ENCODE measurements at regions not wholly inside any gene's neighbourhood (a gene's known extent, or its start where the extent isn't known, plus 50 kb on each side); places are given as distances from the start of the nearest gene placed in this dataset.

DNA sequence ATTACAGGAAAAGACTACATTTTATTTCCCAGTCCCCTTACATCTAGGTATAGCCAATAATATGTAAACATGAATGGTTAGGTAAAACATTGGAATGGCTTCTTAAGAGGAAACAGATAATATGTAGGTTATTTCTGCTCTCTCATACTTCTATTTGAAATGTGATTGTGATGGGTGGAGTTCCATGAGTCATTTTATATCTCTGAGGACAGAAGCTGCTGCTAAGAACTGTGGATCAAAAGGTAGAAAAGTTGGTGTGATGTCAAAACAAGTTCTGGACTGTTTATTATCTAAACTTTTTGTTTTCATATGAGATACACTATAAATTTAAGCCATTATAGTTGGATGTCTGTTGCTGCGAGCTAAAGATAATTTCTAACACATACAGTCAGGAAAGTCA lies 799.4 kb upstream of the TENM4 start:
- TF ChIP-seq, protein P1, sequence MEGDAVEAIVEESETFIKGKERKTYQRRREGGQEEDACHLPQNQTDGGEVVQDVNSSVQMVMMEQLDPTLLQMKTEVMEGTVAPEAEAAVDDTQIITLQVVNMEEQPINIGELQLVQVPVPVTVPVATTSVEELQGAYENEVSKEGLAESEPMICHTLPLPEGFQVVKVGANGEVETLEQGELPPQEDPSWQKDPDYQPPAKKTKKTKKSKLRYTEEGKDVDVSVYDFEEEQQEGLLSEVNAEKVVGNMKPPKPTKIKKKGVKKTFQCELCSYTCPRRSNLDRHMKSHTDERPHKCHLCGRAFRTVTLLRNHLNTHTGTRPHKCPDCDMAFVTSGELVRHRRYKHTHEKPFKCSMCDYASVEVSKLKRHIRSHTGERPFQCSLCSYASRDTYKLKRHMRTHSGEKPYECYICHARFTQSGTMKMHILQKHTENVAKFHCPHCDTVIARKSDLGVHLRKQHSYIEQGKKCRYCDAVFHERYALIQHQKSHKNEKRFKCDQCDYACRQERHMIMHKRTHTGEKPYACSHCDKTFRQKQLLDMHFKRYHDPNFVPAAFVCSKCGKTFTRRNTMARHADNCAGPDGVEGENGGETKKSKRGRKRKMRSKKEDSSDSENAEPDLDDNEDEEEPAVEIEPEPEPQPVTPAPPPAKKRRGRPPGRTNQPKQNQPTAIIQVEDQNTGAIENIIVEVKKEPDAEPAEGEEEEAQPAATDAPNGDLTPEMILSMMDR (IDR thresholded peaks at IDR 0.05; ENCODE audit: low read depth, low read length), result no peak
- no peak overlapping the region for H3K4me3 ChIP-seq (ENCODE audit: low read depth, low read length)
- DNase-seq (ENCODE audit: low read depth, low spot score), result no peak
- in situ Hi-C loops (cut with HindIII; ENCODE audit: low sequenced_read_pairs), result no loop called here

DNA sequence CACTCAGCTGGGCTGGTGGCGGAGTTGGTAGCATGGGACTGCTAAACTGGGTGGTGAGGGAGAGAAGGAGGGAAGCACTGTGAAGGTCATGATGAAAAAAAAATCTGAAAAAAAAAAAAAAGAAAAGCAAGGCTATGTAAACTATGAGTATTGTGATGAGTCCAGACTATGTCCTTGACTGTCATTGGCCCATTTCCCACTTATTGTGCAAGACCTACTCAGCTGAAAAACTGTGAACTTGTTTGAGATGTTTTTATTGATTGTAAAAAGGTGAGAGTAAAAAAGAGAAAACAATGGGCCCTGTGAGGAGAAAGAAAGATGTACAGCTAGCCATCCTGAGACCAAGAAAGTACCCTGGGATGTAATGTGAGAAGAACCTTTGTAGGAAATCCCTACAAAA lies 798.4 kb upstream of the TENM4 start:
- H3K4me3 ChIP-seq (ENCODE audit: low read depth, low read length), result no peak overlapping the region
- no peak for DNase-seq (ENCODE audit: low read depth, low spot score)
- in situ Hi-C loops (cut with HindIII; ENCODE audit: low sequenced_read_pairs), result no loop called here
- TF ChIP-seq, protein P1 (IDR thresholded peaks at IDR 0.05; ENCODE audit: low read depth, low read length), result no peak

DNA sequence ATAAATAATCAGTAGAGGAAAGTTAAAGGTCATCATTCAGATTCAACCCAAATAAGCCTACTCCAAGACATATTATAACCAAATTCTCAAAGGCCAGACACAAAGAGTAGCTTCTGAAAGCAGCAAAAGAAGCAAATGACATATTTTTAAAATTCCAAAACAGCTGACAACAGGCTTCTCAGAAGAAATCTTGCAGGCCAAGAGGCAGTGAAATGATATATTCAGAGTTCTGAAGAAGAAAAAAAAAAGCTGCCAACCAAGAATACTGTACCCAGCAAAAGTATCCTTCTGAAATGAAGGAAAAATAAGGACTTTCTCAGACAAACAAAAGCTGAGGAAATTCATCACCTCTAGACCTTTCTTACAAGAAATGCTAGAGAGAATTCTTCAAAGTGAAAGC lies 787.1 kb upstream of the TENM4 start:
- in situ Hi-C loops (cut with HindIII; ENCODE audit: low sequenced_read_pairs), result no loop called here
- TF ChIP-seq, protein P1 (IDR thresholded peaks at IDR 0.05; ENCODE audit: low read depth, low read length), result no peak
- DNase-seq (ENCODE audit: low read depth, low spot score), result no peak
- H3K4me3 ChIP-seq (ENCODE audit: low read depth, low read length), result no peak overlapping the region

DNA sequence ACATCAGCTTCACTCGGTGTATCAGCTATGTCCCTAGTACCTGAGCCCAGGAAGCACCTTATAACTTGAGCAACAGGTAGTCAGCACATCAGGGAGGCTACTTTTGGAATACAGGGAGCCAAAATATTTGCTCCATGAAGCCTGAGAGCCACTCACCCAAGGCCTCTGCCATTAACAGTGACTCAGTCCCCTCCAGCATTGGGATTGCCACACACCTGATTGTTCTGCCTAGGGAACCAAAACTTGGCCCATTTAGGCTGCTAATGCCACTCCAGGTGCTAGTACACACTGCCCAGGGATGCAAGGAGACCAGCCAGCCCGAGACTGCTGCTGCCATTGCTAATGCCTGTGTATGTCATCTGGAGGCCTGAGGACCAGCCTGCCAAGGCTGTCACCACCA lies 773.6 kb upstream of the TENM4 start:
- in situ Hi-C loops (cut with HindIII; ENCODE audit: low sequenced_read_pairs), result no loop called here
- TF ChIP-seq, protein P1 (IDR thresholded peaks at IDR 0.05; ENCODE audit: low read depth, low read length), result no peak
- H3K4me3 ChIP-seq (ENCODE audit: low read depth, low read length), result no peak overlapping the region
- DNase-seq (ENCODE audit: low read depth, low spot score), result no peak

DNA sequence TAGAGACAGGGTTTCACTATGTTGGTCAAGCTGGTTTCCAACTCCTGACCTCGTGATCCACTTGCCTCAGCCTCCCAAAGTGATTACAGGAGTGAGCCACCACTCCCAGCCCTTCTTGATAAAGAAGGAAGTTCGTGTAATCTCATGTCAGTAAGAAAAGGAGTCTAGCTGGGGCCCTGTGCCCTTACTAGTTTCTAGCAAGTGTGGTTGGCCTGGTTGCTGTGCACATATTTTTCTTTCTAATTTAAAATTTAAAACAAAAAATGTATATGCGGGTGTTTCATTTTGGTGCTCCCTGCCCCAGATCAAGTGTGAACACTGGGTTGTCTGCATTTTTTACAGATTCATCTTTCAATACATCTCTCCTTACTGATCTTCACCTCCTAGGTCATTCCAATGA lies 770.8 kb upstream of the TENM4 start:
- DNase-seq (ENCODE audit: low read depth, low spot score), result no peak
- no peak overlapping the region for H3K4me3 ChIP-seq (ENCODE audit: low read depth, low read length)
- in situ Hi-C loops (cut with HindIII; ENCODE audit: low sequenced_read_pairs), result no loop called here
- TF ChIP-seq, protein P1 (IDR thresholded peaks at IDR 0.05; ENCODE audit: low read depth, low read length), result no peak

DNA sequence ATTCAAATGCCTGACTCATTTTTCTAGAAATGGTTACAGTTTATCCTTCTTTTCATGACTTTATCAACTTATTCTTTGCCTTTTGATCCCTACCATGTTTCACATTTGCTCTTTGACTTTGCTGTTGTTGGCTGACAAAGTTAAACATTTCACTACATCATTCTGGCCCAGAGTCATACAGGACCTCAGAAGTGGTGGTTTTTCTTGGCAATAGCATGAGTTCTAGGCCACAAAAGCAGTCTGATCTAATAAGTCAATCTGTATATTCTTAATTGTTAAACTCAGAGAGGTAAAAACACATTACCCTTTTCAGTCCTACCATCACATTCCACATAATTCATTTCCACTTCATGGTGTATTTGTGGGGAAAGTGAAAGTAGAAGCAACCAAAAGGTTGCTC lies 763.2 kb upstream of the TENM4 start:
- peak; percentile 13 for DNase-seq (ENCODE audit: low read depth, low spot score)
- in situ Hi-C loops (cut with HindIII; ENCODE audit: low sequenced_read_pairs), result no loop called here

More for the DNA sequence above, 763.2 kb upstream of the TENM4 start:
- TF ChIP-seq, protein P1 (IDR thresholded peaks at IDR 0.05; ENCODE audit: low read depth, low read length), result no peak
- no peak overlapping the region for H3K4me3 ChIP-seq (ENCODE audit: low read depth, low read length)
